HG03469 (cell line): ENCODE measurements at regions not wholly inside any gene's neighbourhood (a gene's known extent, or its start where the extent isn't known, plus 50 kb on each side); places are given as distances from the start of the nearest gene placed in this dataset.
"Not testable (repeated sequence)": the region's sequence is repeated elsewhere in the genome, so short reads cannot be mapped to it uniquely, and the experiment has no call there.

ENCODE experiments used
- ATAC-seq: cut with Tn5 transposase; IDR thresholded peaks from one replicate; pipeline ENCODE4 v1.9.1; 2021; ENCODE audit warnings: mild to moderate bottlenecking, moderate library complexity, moderate number of reproducible peaks; ENCODE audit not compliant: unreplicated experiment

- ATAC-seq: no peak
Observed at GRCh38 chr11:83403691-83404389, 117.7 kb upstream of the CCDC90B start.

GRCh38 chr11:83401506-83402225 is 115.5 kb upstream of the CCDC90B start:
- peak; percentile 68 for ATAC-seq

- no peak for ATAC-seq
Observed at GRCh38 chr11:83394331-83394730, 108.2 kb upstream of the CCDC90B start.

- no peak for ATAC-seq
Observed at GRCh38 chr11:83392556-83392955, 106.4 kb upstream of the CCDC90B start.

- ATAC-seq: no peak
Observed at GRCh38 chr11:83389975-83390374, 103.8 kb upstream of the CCDC90B start.

GRCh38 chr11:83383838-83384237 is 97.7 kb upstream of the CCDC90B start:
- not testable (repeated sequence) for ATAC-seq

- no peak for ATAC-seq
Observed at GRCh38 chr11:83374311-83374710, 88.1 kb upstream of the CCDC90B start.

- no peak for ATAC-seq
Observed at GRCh38 chr11:83371489-83371888, 85.3 kb upstream of the CCDC90B start.

GRCh38 chr11:83367745-83368144 is 81.6 kb upstream of the CCDC90B start:
- no peak for ATAC-seq

- ATAC-seq: no peak
Observed at GRCh38 chr11:83364500-83365045, 78.4 kb upstream of the CCDC90B start.

- ATAC-seq: no peak
Observed at GRCh38 chr11:83363312-83363711, 77.1 kb upstream of the CCDC90B start.

GRCh38 chr11:83361831-83362230 is 75.7 kb upstream of the CCDC90B start:
- ATAC-seq: no peak

GRCh38 chr11:83355391-83355790 is 69.2 kb upstream of the CCDC90B start:
- no peak for ATAC-seq

- no peak for ATAC-seq
Observed at GRCh38 chr11:83350187-83350586, 64.0 kb upstream of the CCDC90B start.

GRCh38 chr11:83349296-83349695 is 63.1 kb upstream of the CCDC90B start:
- ATAC-seq: no peak

- not testable (repeated sequence) for ATAC-seq
Observed at GRCh38 chr11:83346706-83347105, 60.5 kb upstream of the CCDC90B start.

GRCh38 chr11:83344521-83344920 is 58.4 kb upstream of the CCDC90B start:
- not testable (repeated sequence) for ATAC-seq

- ATAC-seq: no peak
Observed at GRCh38 chr11:83336993-83337392, 50.8 kb upstream of the CCDC90B start.
